ENCODE measurements at regions not wholly inside any gene's neighbourhood (a gene's known extent, or its start where the extent isn't known, plus 50 kb on each side); places are given as distances from the start of the nearest gene placed in this dataset.
"Not testable (repeated sequence)": the region's sequence is repeated elsewhere in the genome, so short reads cannot be mapped to it uniquely, and the experiment has no call there.

DNA sequence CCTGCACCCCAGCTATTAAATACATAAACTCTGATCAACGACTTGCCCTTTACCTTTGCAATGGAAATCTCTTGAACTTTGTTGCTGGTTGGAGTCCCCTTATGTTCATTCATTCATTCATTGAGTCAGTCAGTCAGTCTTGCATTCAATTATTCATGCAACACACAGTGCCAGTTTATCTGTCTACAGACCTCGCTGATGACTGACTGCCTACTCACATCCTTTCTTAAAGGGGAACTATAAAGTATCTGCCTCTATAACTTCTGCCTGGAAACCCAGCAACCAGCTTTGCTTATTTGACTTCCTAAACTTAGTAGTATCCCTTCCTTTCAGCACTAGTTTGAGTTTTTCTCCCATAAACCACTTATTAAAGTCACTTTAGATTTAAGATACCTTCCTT is 620.8 kb upstream of the ADGRL3 start:
- DNase-seq: no peak

DNA sequence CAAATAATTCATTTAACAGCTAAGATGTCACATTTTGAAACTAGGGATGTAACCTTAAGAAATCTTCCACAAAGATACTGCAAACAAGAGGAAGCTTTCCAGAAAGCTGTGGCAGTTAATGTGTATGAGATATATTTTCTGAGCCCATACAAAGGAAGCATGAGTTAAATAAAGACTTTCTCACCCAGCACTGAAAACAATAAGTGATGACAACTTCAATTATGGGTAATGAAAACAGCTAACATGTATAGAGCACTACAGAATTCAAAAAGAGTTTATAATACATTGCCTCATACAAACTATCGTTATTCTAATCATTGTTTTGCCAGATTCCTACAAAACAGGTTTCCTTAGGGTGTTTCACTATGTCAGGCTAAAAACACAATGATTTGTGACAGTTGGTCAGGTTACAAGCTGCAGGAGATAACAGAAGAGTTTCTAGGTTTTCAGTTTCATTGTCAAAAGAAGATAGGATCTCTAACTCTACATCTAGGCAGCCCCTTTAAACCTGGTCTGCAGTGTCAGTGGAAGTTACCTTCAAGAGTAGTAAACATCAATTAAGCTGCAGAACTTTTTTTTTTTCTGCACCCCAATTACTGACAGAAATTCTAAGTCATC is 618.1 kb upstream of the ADGRL3 start:
- no peak for DNase-seq

DNA sequence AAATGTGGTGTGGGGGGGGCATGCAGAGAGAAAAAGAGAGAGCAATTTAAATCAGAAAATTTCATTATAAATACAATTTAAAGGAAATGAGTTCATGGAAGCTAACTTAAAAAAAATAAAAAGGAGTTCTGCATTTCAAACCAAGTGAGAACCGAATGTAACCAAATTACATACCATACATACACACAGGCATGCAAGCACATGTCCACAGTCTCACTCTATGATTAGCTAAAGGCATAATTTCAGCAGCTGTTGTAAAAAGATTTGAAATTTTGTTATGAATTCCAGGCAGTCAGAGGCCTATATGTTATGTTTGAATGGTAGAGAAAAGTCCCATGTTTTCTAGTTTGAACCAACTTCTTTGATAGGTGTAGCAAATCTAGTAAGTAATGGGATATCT is 611.6 kb upstream of the ADGRL3 start:
- no peak for DNase-seq

DNA sequence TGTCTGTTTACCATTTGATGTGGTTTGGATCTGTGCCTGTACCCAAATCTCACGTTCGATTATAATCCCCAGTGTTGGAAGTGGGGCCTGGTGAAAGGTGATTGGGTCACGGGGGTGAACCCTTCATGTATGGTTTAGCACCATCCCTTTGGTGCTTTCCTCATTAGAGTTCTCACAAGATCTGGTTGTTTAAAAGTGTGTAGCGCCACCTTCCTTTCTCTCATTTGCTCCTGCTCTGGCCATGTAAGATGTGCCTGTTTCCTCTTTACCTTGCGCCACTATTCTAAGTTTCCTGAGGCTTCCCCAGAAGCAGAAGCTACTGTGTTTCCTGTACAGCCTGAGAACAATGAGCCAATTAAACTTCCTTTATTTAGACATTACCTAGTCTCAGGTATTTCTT is 610.7 kb upstream of the ADGRL3 start:
- no peak for DNase-seq

DNA sequence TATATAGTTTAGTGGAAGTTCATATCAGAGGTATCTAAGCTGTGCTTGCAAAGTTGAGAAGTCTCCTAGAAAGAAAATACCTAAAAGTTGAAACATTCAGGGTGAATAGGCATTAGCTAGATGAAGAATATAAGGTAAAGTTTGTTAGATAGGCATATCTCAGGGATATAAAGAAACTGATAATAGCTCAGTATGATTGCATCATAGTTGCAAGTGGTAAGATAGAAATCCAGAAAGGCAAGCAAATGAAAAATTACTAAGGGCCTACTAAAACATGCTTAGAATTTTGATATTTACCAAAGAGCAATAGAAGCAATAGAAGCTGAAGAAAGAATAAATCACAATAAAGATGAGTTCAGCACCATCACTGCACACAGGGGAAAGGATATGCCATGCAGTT is 610.0 kb upstream of the ADGRL3 start:
- DNase-seq: no peak

DNA sequence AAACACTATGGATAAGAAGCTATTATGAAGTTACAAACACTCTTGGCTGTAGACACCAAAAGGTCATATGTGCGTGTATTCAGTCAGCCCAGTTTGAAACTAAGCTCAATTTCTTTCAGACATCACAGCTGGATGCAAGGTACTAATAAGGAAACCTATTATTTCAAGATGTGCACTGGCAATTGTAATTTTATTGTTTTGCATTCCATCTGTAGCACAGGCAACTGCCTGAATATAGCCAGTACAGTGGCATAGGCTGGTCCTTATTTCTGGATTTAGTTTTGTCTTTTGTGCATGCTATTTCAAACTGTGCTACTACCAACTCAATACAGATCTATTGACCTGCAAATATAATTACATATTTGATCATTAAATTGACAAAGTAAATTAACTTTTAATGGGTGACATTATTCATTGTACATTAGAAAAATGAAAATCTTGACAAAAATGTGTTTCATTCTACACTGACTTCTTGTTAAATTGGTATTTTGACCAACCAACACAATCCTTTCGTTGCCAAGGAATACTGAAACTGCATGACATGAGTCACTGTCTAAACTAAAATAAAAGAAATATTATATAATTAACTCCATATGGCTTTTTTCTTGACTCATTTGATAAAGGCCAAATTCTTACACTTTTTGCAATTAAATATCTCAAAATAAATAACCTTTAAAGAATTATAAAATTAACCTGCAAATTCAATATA is 594.3 kb upstream of the ADGRL3 start:
- no peak for DNase-seq

DNA sequence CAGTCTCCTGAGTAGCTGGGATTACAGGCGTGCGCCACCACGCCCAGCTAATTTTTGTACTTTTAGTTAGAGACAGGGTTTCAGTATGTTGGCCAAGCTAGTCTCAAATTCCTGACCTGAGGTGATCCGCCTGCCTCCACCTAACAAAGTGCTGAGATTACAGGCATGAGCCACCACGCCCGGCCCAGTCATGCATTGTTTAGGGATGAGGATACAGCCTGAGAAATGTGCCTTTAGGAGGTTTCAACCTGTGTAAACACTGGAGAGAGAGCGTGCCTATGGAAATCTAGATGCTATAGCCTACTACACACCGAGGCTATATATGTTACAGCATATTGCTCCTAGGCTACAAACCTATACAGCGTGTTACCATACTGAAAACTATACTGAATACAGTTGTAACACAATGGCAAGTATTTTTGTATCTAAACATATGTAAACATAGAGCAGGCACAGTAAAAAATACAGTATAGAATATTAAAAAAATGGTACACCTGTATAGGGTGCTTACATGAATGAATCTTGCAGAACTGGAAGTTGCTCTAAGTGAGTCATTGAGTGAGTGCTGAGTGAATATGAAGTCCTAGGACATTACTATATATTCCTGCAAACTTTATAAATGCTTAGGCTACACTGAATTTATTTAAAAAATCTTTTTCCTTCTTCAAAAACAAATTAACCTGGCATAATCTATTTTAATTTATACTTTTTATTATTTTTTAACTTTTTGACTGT is 588.2 kb upstream of the ADGRL3 start:
- DNase-seq: no peak

DNA sequence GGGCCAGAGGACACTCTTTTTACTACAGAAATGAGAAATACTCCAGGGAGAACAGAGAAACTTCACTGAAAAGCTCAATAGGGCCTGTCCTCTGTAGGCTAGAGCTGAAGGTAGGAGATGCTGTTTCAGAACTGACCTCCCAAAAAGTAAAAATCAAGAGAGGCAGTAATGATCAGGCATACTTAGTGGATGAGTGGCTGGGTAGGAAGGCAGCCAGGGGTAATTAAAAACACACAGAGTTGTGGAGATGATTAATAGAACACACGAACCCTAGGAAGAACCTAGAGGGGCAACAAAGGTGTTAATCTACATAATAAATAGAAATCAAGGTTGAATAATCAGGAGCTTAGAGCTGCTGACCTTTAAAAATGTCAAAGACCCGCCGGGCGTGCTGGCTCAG is 582.4 kb upstream of the ADGRL3 start:
- DNase-seq: no peak

DNA sequence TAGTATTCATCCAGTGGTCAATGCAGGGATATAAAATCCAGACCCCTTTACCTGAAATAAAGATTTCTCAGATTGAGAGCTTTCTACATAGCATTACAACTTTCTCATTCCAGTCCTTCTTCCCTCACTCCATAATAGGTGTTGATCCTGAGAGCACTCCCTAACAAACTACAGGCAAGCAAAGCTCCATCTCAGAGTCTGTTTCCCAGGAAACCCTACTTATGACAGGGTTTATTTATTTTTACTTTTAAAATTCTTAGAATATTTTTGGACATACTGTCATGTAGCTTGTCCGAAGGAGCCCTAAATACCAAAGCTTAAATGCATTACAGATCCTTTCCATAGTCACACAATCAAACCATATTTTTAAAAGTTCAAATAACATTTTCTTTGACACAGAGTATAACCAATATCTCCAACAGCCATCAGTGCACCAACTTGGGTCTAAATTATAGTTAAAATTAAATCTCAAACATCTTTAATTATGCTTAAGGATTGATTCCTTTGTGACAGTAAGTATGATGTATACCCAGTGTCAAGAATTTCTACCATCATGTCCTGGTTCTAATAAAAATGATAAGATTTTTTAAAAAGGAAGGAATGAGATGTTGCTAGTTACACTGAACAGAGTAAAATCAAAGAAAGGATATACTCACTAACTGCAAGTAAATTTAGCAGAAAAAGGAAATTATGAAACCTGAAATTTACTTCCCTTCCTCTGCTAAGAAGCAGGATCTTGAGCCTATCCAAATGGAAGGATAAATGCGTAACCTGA is 580.4 kb upstream of the ADGRL3 start:
- DNase-seq: no peak

DNA sequence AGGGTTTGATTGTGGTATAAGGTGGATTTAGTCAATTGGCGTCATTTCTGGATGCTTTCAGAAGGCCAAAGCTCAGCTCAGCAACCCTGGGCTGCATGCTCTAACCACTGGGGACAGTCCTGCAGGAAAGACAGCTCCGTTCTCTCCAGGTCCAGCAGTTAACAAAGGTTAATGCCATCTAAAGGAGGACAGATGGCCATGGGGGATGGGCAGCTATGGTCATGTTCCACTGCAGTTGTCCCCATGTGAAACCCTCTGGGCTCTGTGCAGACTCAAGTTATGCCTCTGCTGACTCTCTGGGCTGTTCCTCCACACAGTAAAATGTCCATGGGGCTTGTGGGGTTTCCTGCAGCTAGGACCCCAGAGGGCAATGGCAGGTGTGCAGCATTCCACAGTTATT is 562.1 kb upstream of the ADGRL3 start:
- DNase-seq: no peak

DNA sequence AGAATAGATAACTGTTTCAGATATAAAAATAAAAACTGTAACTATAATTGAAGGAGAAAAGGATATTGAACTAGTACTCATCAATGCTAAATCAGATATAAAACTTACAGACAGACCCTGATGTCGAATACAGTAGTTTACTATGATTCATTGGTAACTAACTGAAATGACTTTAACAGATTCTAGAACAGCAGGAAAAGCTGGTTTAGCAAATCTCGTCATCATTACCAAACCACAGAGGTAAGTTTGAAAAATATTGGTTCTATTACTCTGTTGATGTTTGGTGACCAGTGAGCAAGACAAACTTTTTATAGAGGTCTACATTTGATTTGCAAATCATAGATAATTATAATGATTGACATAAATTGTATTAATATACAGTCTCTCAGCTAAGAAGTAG is 551.4 kb upstream of the ADGRL3 start:
- no peak for DNase-seq

DNA sequence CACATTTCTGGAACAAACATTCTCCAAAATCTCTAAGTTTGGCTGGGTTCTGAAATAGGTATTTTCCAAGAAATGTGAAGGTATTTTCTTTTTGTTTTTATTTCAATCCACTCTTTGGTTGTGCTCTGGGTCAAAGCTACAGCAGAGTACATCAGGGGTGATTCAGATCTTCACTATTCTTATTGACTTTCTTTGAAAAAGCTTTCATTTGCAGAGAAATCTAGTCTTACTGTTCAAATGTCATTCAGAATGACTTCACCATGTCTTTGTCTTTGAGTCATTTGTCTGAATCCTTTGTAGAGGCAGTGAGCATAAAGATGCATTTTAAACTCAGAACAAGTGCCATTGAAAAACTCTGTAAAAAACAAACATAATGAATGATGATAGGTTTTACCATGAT is 547.2 kb upstream of the ADGRL3 start:
- DNase-seq: no peak

DNA sequence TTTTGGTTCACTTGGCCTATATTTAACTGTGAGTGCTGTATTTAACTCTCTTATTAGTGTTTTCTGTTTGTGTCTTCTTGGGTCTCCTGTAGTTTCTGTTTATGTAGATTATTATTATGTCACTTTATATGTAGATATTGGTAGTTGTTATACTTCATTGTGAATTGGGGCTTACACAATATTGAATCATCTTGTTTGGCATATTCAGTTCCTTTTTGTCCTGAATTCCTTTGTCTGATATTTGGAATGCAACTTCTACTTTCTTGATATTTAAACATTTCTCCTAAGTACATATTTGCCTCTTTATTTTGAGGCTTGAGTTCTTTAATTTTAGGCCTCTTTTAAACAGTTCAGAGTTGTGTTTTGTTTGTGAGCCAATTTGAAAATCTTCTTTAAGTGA is 544.8 kb upstream of the ADGRL3 start:
- no peak for DNase-seq

DNA sequence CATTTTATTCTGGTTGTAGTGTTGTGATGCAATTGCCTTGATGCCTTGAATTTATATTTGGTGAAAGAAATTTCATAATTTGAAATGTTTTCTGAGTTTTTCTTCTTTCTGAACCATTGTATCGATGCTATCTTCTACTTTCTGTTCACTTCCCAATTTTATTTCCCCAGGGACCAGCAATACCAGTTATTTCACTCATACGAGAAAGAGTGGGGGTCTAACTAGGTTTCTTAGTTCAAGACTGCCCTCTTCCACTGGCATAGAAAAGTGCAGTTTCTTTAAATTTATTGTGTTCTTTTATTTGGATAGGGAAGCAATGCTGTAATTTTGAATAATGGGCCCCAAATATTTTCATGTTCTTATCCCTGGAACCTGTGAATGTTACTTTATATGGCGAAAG is 544.0 kb upstream of the ADGRL3 start:
- no peak for DNase-seq

DNA sequence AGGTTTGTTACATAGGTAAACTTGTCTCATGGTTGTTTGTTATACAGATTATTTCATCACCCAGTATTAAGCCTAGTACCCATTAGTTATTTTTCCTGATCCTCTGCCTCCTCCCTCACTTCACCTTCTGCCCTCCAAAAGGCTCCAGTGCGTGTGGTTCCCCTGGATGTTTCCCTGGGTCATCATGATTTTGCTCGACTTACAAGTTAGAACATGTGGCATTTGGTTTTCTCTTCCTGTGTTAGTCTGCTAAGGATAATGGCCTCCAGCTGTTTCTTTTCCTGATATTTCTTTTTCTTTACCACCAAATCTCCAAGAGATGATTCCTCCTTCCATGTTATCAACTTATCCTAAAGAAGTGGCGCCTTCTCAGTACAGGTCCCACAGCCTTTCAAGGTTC is 543.1 kb upstream of the ADGRL3 start:
- DNase-seq: no peak

DNA sequence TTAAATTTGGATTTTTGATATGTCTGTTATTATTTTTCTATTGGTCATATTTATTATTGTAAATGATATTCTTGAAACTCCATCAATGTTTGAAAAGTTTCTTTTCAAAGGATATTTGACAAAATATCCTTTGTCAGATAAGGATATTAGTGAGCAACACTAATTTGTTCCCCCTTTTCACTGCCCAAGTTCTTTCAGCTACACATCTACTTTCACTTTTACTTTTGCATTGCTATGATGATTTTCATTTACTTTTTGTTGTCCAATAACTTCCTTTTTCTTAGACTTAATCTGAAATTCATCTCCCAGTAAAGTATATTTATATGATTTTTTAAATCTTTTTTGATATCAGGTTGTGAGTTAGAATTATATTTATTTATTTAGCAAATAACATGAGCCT is 542.3 kb upstream of the ADGRL3 start:
- no peak for DNase-seq

DNA sequence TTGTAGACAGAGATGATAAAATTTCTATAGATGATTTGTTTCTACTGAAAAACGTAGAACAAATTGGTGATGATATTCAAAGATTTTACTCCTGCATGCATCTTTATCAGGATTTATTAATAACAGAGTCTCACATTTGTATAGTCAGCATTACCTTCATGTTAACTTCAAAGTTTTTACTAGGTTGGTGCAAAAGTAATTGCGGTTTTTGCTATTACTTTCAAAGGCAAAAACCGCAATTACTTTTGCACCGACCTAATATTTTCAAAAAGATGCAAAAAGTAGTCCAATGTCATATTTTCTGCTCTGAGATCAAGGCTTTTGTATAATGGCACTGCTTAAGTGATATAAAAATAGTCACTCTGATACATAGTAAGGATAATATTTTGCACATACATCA is 536.4 kb upstream of the ADGRL3 start:
- no peak for DNase-seq

DNA sequence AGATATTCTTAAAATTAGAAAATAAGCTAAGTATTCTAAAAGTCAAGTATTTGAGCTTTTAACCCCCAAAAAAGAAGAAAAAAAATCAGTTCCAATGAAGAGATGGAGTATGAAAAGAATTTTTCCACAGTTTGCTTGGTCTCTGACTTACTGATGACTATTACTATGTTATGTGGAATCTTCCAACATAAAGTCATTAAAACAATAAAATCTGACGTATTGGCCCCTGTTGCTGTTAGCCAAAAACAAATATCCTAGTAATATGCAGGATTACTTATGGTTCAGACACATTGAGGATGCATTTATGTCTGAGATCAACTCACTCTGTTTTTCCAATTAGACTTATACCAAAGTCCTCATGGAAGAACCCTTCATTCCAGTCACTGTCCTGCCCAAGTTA is 517.2 kb upstream of the ADGRL3 start:
- no peak for DNase-seq

DNA sequence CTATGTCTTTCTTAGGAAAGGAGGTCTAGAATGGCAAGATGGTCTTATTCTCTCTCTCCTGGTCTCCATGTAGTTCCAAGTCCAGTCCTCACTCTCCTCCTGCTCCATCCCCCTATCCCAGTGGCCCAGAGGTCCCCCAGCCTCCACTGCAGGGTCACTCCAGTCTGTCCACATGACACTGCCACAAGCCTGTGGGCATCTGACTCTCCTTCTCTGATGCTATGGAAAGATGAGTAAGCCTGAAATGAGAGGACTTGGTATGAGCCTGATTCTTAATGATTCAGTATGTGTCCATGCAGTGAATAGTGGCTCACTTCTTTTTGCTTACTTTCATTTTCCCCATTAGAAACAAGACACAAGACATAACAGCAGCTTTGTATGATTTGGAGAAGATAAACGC is 516.8 kb upstream of the ADGRL3 start:
- no peak for DNase-seq

DNA sequence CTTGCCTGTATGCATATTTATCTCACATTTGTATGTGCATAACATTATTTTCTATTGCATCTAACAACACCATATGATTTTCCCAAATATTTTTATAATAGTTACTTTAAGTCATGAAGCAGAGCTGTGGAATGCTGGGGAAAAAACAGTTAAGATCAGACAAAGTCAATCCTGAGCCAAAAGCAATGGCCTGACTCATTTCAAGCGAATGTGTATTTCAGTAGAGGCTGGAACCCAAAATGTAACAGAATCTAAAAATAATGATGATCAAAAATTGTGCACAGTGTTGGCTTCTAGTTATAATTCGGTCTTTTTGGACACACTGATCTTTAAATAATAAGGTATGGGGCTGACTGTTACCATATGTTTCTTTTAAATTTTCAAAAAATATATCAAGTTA is 516.2 kb upstream of the ADGRL3 start:
- DNase-seq: no peak

DNA sequence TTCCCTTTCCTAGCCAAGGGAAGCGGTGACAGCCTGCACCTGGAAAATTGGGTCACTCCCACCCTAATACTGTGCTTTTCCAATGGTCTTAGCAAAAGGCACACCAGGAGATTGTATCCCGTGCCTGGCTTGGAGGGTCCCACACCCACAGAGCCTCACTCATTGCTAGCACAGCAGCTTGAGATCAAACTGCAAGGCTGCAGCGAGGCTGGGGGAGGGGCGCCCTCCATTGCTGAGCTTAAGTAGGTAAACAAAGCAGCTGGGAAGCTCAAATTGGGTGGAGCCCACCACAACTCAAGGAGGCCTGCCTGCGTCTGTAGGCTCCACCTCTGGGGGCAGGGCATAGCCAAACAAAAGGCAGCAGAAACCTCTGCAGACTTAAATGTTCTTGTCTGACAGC is 504.1 kb upstream of the ADGRL3 start:
- DNase-seq: not testable (repeated sequence)

DNA sequence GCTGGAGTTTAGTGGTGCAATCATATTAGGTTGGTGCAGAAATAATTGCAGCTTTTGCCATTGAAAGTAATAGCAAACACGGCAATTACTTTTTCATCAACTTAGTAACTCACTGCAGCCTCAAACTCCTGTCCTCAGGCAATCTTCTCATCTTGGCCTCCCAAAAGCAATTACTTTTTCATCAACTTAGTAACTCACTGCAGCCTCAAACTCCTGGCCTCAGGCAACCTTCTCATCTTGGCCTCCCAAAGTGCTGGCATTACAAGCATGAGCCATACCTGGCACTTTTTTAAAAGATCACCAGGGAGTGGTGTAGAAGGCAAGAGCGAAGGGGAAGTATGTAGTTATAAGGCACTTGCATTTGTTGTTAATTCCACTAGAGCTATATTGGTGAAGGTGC is 491.1 kb upstream of the ADGRL3 start:
- DNase-seq: no peak

DNA sequence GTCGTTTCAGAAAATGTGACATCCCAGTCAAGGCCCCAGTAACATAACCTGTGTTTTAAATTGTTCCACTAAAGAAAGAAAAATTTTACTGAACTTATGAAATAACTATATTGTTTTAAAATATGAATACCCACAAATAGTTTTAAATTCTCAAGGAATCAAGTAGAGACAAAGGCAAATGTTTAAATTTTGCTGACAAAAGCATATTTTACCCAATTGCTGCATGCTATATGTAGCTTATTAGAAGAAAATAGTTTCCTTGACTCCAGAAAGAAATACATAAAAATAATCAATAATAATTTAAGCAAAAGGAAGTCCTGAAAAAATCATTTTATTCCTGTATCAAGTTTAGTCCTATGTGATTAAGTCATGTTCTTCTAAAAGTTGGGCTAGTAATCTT is 481.3 kb upstream of the ADGRL3 start:
- no peak for DNase-seq

DNA sequence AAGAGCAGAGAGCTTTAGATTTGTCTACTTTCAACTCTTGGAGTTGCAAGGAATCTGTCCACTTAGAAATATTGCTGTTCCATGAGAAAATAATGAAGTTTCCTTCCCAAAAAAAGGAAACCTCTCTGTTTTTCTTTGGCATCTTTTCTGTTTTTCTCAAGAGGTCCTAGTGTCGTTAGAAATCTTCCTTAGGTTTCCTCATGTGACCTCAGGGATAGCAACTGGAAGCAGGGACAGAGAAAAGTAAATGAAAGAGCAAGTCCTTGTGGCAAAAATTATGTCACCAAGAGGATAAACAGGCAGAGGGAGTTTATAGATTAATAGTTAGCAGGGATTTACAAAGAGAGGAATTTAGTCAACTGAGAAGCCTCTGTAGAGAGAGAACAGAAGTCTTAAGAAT is 478.4 kb upstream of the ADGRL3 start:
- no peak for DNase-seq
